Ovary (tissue), 3 donors: ENCODE measurements at regions not wholly inside any gene's neighbourhood (a gene's known extent, or its start where the extent isn't known, plus 50 kb on each side); places are given as distances from the start of the nearest gene placed in this dataset.

Source experiments
- POLR2A ChIP-seq: fragments of 450-650 bp; IDR thresholded peaks from one replicate; pipeline ENCODE4 v1.6.1; 2017; ENCODE audit warnings: antibody characterized with exemption, mild to moderate bottlenecking, moderate library complexity
- TF ChIP-seq, protein P1 (sequence below), 3 donors: fragments of 450-650 bp in 2 of 3; fragments of 200-600 bp in 1 of 3; IDR thresholded peaks; one replicate each; pipeline versions ENCODE4 v1.5.1 to v1.8.0; 2016 to 2022; ENCODE audit warnings: antibody characterized with exemption in 3 of 3, mild to moderate bottlenecking in 1 of 3
- donor health status: DM: no; HTN: no; CAD: no.

DNA sequence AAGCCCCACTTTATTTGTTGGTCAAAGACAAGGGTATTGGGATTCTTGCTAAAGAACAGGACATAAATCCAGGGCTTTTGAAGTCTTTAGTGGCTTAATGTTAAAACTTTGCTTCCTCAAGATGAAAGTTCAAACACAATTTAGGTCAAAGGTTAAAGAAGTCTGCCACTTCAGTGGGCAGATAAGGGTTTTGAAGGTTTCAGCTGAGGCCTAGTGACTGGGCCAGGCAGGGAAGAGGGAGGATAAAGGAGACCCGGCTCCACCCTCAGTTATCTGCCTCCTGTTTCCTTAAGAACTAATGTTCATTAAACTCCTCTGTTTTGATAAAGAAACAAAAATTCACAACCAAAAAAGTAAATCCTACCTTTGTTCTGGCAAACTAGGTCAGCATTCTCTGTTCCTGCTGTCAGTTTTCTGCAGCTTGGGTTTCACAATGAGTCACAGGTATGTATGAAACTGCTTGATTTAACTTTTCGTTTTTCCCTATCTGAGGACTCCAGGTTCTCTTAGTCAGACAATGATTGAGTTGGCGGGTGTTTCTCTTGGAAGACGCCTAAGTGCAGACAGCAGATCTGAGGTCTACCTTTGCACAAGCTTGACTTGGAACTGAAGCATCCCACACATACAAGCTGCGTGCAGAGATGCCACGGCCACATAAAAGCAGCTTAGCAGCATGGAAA is 208.3 kb downstream of the EXOC5 start:
- TF ChIP-seq, protein P1, sequence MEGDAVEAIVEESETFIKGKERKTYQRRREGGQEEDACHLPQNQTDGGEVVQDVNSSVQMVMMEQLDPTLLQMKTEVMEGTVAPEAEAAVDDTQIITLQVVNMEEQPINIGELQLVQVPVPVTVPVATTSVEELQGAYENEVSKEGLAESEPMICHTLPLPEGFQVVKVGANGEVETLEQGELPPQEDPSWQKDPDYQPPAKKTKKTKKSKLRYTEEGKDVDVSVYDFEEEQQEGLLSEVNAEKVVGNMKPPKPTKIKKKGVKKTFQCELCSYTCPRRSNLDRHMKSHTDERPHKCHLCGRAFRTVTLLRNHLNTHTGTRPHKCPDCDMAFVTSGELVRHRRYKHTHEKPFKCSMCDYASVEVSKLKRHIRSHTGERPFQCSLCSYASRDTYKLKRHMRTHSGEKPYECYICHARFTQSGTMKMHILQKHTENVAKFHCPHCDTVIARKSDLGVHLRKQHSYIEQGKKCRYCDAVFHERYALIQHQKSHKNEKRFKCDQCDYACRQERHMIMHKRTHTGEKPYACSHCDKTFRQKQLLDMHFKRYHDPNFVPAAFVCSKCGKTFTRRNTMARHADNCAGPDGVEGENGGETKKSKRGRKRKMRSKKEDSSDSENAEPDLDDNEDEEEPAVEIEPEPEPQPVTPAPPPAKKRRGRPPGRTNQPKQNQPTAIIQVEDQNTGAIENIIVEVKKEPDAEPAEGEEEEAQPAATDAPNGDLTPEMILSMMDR (IDR thresholded peaks at IDR 0.05), result no peak
- TF ChIP-seq POLR2A, result no peak
